Neural cell (in vitro differentiated cells): ENCODE measurements at regions not wholly inside any gene's neighbourhood (a gene's known extent, or its start where the extent isn't known, plus 50 kb on each side); places are given as distances from the start of the nearest gene placed in this dataset.
"Not testable (repeated sequence)": the region's sequence is repeated elsewhere in the genome, so short reads cannot be mapped to it uniquely, and the experiment has no call there.

Experiments used
- CTCF ChIP-seq: fragments of 450-650 bp; IDR thresholded peaks from 2 replicates; pipeline ENCODE4 v1.5.1; 2014; ENCODE audit warnings: antibody characterized with exemption, mild to moderate bottlenecking, moderate library complexity; ENCODE audit not compliant: poor library complexity, severe bottlenecking
- EZH2 ChIP-seq: fragments of 200-600, 300-800 bp; shearing (Covaris generic), sonication (generic); IDR thresholded peaks from 2 replicates; pipeline ENCODE4 v1.6.1; 2014; ENCODE audit warnings: antibody characterized with exemption, low read length, borderline replicate concordance, mild to moderate bottlenecking; ENCODE audit not compliant: insufficient read depth, poor library complexity, severe bottlenecking

- not testable (repeated sequence) for TF ChIP-seq CTCF, EZH2
These were observed 171.0 kb upstream of the PFKP start for GRCh38 chr10:2896334-2896733.
